Stimulated activated CD4-positive, alpha-beta T cell treated with anti-CD3 and anti-CD28 coated beads, Interleukin-12 subunit alpha, Interleukin-12 subunit beta, amount 100 ng/mL, for 48 hours (primary cell): ENCODE measurements at regions not wholly inside any gene's neighbourhood (a gene's known extent, or its start where the extent isn't known, plus 50 kb on each side); places are given as distances from the start of the nearest gene placed in this dataset.
"Not testable (repeated sequence)": the region's sequence is repeated elsewhere in the genome, so short reads cannot be mapped to it uniquely, and the experiment has no call there.

Source experiments
- DNase-seq, 3 donors: peaks; one replicate each; pipeline ENCODE4 v3.0.0-alpha.2; 2020; ENCODE audit warnings: low read depth in 2 of 3, low spot score in 1 of 3

DNA sequence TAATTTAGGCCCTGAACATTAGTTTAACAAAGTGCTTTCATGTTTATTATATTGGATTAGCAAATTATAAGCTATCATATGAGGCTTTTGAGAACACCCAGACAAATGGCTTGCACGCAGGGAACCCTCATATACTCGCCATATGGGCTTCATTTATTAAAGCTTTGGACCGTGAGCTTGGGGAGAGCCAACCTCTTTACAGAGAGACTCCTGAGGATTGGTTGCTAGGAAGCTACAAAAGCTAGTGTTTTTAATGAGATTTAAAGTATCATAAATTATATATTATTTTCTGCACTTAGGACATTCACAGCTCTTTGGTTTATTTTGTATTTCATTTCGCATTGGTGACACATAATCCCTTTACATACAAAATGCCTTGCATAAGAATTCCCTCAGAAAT is 193.8 kb upstream of the TOX3 start:
- no peak for DNase-seq

GRCh38 chr16:52740333-52740732 is 193.4 kb upstream of the TOX3 start:
- no peak for DNase-seq

DNA sequence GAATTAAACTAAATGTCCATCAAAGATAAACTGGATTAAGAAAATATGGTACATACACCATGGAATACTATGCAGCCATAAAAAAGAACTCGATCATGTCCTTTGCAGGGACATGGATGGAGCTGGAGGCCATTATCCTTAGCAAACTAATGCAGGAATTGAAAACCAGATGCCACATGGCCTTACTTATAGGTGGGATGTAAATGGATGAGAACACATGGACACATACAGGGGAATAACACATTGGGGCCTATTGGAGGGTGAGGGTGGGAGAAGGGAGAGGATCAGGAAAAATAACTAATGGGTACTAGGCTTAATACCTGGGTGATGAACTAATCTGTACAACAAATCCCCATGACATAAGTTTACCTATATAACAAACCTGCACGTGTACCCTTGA is 192.0 kb upstream of the TOX3 start:
- not testable (repeated sequence) for DNase-seq

DNA sequence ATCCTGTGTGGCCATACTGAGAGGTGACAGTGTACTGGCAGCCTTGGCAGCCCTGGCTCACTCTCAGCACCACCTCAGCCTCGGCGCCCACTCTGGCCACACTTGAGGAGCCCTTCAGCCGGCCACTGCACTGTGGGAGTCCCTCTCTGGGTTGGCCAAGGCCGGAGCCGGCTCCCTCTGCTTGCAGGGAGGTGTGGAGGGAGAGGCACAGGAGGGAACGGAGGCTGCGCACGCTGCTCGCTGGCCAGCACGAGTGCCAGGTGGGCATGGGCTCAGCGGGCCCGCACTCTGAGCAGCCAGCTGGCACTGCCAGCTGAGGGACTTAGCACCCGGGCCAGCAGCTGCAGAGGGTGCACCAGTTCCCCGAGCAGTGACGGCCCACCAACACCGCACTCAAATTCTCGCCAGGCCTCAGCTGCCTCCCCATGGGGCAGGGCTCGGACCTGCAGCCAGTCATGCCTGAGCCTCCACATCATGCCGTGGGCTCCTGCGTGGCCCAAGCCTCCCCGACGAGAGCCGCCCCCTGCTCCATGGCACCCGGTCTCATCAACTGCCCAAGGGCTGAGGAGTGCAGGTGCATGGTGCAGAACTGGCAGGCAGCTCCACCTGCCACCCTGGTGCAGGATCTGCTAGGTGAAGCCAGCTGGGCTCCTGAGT is 184.4 kb upstream of the TOX3 start:
- no peak for DNase-seq

GRCh38 chr16:52729731-52730130 is 182.8 kb upstream of the TOX3 start:
- no peak for DNase-seq

GRCh38 chr16:52727849-52728248 is 180.9 kb upstream of the TOX3 start:
- no peak for DNase-seq

- no peak for DNase-seq
Measured at GRCh38 chr16:52727441-52727840, 180.5 kb upstream of the TOX3 start.

GRCh38 chr16:52725461-52725860 is 178.5 kb upstream of the TOX3 start:
- no peak for DNase-seq

GRCh38 chr16:52725043-52725442 is 178.1 kb upstream of the TOX3 start:
- no peak for DNase-seq

DNA sequence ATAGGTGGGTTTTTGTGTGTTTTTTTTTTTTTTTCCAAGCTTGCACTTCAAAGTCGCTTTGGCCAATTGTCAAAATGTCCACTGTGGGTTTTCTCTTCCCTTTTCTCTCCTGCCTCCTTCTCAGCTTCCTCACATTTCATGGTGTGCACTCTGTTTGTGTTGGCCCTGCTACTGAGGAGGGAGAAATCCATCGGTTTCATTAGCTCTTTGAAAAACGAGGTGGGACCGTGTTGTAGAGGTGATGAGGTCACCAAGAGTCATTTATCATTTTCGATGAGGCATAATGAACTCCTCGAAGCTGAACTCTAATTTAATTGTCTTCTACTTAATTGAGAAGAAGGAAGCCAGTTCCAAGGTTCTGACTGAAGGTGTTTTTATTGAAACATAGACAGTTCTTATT is 174.4 kb upstream of the TOX3 start:
- DNase-seq = no peak

DNA sequence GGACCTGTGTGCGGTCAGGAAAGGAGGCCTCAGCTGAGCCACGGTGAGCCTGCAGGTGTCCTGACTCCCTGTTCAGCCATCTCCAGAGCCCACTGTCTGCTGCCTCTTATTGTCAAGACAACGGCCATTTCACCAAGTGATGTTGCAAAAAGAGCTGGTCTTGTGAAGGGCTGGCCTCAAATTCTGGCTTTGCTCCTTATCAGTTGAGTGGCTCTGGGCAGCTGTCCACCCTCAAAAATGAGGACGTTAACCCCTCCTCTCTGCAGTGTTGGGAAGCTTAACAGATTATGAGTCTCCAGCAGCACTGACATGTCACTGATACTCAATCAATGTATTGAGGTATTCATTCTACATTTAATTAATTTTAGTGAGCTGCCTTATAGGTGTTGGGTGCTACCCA is 171.1 kb upstream of the TOX3 start:
- no peak for DNase-seq

GRCh38 chr16:52713740-52714139 is 166.8 kb upstream of the TOX3 start:
- DNase-seq = no peak

DNA sequence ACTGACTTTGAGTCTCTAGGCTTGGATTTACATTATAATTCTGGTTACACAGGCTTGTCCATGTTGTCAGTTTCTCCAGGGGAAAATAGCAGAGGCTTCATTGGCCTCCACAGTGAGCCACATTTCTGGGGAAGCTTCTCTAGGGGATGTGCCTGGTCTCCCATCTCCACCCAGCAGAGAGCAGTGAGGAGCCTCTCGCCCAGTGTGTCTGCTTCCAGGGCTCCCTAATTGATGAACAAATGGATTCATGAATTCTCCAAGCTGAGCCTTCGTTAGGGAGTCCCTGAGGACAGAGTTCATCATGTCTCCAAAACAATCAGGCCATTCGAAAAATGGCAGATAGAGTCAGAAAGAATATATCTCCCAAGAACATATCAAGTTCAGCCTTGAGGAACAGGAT is 162.4 kb upstream of the TOX3 start:
- DNase-seq = no peak

DNA sequence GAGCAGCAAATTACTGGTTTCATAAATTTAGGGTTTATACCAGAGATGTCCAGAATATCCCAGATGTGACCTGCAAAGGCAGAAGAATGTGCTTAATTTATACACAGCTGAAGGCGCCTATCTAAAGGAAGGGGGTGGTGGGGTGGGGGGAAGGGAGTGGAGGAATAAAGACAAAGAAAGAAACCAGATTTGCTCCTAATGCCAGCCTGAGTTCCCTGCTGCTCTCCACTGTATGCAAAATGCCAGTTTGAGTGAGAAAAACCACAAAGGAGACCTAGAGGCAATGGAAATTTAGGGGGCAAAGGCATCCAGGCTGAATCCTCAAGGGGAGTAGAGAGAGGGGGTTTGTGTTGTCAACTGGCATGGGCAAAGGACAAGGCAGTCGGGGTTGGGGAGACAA is 161.5 kb upstream of the TOX3 start:
- no peak for DNase-seq

DNA sequence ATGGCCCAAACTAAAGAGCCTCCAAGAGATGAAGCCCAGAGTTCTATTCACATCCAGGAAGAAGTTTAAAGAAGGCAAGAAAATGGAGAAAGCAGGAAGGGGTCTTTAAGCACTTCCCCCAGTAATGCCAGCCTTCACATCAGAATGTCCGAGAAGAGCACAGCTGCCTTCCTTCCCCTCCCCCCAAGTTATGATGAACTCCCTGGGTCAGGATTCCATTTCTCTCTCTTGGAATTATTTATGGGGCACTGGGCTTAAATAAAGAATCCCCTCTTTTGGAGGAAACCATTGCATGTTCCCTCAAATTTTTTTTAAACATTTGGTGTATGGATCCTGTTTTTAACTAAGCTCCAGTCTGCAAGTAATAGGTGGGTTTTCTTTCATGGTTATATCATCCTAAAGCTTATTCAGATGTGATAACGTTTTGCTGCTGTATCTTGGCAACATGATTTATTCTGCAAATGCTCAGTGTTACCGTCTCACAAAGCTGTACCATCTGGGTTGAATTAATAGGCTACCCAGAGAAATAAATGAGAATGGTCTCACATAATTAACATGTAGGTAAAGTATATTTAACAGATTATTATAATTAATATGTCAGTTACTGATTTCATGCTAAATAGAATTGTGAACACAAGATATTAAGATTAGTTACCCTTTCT is 160.9 kb upstream of the TOX3 start:
- DNase-seq = no peak

GRCh38 chr16:52705122-52705521 is 158.2 kb upstream of the TOX3 start:
- DNase-seq = no peak

DNA sequence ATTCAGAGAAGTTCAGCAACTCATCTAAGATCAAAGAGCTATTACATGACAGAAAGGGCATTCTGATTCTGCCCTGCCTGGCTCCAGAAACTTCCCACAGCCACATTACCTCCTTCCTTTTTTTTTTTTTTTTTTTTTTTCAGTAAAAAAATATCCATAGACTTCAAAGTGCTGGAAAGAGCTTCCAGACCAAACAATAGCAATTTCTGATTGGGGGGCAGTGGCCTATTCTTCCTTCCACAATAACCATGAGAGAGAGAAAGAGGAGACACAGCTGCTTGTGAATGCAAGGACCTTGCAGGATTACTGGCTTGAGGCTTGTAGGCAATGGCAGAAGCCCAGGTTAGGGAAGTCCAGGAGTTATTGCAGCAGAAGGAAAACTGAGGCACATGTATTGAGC is 151.0 kb upstream of the TOX3 start:
- DNase-seq = no peak

GRCh38 chr16:52696126-52696525 is 149.2 kb upstream of the TOX3 start:
- no peak for DNase-seq

DNA sequence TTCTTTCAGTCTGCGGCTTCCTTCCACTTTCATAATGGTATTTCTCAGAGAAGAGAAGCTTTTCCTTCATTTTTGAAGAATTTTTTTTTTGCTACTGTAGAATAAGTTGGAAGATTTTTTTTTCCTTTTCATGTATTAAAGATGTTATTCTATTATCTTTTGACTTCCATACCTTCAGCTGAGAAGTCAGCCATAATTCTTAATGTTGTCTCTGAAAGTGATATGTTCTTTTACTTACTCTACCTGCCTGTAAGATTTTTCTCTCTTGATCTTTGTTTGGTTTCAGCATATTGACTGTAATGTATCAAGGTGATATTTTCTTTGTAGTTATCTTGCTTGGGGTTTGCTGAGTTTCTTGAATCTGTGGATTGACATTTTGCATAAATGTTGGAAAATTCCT is 143.5 kb upstream of the TOX3 start:
- no peak for DNase-seq

DNA sequence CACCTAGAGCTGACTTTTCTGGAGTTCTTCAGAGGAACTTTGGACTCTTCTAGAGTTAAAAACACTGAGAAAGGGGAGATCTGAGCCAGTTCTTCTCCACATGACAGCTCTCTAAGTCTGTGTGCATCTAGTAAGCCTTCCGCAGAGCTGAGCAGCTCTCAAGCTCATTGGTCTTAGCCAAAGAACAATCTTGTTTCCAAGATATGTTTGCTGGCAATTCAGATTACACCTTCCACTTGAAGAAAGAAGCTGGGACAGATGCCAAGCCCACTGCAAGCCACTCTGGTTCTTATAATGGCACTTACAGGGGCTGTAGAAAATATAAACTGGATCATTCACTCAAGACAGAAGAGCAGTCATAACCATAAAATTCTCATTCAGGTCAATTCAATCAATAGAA is 134.1 kb upstream of the TOX3 start:
- no peak for DNase-seq

GRCh38 chr16:52677501-52677900 is 130.6 kb upstream of the TOX3 start:
- DNase-seq = no peak

DNA sequence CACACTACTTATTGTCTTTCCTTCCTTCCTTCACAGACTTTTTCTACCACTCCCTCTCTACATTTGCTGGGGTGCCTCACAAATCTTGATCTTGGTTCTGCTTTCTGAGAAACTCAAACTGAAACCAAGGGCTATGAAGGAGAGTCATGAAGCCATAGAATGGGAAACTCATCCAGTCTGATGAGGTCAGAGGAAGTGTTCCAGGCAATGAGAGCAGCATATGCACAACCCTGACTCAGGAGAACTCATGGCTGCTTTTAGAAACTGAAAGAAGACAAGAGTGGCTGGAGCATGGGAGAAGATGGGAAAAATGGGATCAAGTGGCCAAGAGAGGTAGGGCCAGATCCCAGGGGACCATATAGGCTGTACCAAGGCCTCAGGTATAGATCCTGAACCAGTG is 130.0 kb upstream of the TOX3 start:
- DNase-seq = no peak

DNA sequence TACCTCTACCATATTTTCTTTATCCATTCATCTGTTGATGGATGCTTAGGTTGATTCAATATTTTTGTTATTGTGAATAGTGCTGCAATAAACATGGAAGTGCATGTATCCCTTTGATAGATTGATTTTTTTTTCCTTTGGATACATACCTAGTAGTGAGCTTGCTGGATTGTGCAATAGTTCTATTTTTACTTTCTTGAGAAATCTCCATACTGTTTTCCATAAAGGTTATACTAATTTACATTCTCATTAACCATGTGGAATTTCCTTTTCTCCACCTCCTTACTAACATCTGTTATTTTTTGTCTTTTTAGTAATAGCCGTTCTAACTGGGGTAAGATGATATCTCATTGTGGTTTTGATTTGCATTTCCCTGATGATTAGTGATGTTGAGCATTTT is 124.6 kb upstream of the TOX3 start:
- no peak for DNase-seq
